PC-9 (cell line): ENCODE measurements at regions not wholly inside any gene's neighbourhood (a gene's known extent, or its start where the extent isn't known, plus 50 kb on each side); places are given as distances from the start of the nearest gene placed in this dataset.

ENCODE experiments used
- EZH2 ChIP-seq: fragments of 200-600 bp; sonication (generic); IDR thresholded peaks from 2 replicates; pipeline ENCODE4 v1.8.0; 2017; ENCODE audit warnings: antibody characterized with exemption, low read depth
- TF ChIP-seq, protein P1 (sequence below): fragments of 200-600 bp; sonication (generic); conservative IDR thresholded peaks from 2 replicates; pipeline ENCODE4 v1.6.1; 2017; ENCODE audit warnings: mixed run types, antibody characterized with exemption, mild to moderate bottlenecking, moderate library complexity

DNA sequence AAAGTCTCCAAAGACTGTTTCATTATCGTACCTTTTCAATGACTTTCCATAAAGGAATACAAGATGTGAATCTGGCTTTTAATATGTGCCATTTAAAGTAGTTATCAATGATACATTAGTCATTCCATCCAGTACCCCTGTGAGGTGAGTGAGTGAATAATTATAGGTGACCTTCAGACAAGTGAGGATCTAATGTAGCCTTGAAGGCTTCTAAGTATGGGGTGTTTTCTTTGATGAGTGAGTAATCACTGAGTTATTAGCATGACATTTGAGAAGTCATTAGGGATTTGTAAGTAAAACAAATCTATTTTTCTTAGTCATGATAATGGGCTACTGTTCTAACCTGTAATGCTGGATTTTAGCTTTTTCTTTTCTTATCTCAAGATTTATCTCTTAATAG, 831.4 kb downstream of the ADGRL2 start:
- TF ChIP-seq EZH2 = no peak
- TF ChIP-seq, protein P1, sequence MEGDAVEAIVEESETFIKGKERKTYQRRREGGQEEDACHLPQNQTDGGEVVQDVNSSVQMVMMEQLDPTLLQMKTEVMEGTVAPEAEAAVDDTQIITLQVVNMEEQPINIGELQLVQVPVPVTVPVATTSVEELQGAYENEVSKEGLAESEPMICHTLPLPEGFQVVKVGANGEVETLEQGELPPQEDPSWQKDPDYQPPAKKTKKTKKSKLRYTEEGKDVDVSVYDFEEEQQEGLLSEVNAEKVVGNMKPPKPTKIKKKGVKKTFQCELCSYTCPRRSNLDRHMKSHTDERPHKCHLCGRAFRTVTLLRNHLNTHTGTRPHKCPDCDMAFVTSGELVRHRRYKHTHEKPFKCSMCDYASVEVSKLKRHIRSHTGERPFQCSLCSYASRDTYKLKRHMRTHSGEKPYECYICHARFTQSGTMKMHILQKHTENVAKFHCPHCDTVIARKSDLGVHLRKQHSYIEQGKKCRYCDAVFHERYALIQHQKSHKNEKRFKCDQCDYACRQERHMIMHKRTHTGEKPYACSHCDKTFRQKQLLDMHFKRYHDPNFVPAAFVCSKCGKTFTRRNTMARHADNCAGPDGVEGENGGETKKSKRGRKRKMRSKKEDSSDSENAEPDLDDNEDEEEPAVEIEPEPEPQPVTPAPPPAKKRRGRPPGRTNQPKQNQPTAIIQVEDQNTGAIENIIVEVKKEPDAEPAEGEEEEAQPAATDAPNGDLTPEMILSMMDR = no peak
